ENCODE measurements at regions not wholly inside any gene's neighbourhood (a gene's known extent, or its start where the extent isn't known, plus 50 kb on each side); places are given as distances from the start of the nearest gene placed in this dataset.

- WGBS, 4 donors = 83 to 89% (median 87%) methylated on average over 5 to 12 of the region's 12 CpGs
- H3K4me3 ChIP-seq = no peak overlapping the region
- no peaks in the 10 kb centered on the region for H3K4me1 ChIP-seq (replicated peaks in 1 of 2)
- H3K36me3 ChIP-seq (replicated peaks in 1 of 2) = no peaks in the 10 kb centered on the region
- no peaks in the 10 kb centered on the region for H3K9me3 ChIP-seq (replicated peaks in 1 of 3)
- no peak for TF ChIP-seq POLR2A (IDR thresholded peaks at IDR 0.05)
- no peak for TF ChIP-seq CTCF (IDR thresholded peaks at IDR 0.05)
- no peaks in the 10 kb centered on the region for H3K27me3 ChIP-seq
- intact Hi-C loops (cut with DNase I) = no loop called here
- DNase-seq = peak in 1 of 7 donors; percentile 28
- H3K27ac ChIP-seq = no peak overlapping the region
Observed at GRCh38 chr22:49494555-49494954, 333.1 kb downstream of the BRD1 start.

GRCh38 chr22:49492741-49493251, 334.9 kb downstream of the BRD1 start:
- Histone ChIP-seq H3K36me3 (replicated peaks in 1 of 2) (no peaks in the 10 kb centered on the region), H3K27me3 (no peaks in the 10 kb centered on the region), H3K9me3 (replicated peaks in 1 of 3) (no peaks in the 10 kb centered on the region), H3K4me1 (replicated peaks in 1 of 2) (no peaks in the 10 kb centered on the region), H3K27ac (no peak overlapping the region), H3K4me3 (no peak overlapping the region)
- no peak for DNase-seq
- TF ChIP-seq CTCF (IDR thresholded peaks at IDR 0.05) (no peak), POLR2A (IDR thresholded peaks at IDR 0.05) (no peak)
- intact Hi-C loops (cut with DNase I) = no loop called here
- 66 to 79% (median 77%) methylated on average over 8 to 12 of the region's 12 CpGs for WGBS, 4 donors

GRCh38 chr22:49492308-49492707, 335.4 kb downstream of the BRD1 start:
- H3K4me3 ChIP-seq = no peak overlapping the region
- WGBS, 4 donors = 80 to 88% (median 84%) methylated on average over 17 of the region's 17 CpGs

GRCh38 chr22:49491726-49492125, 335.9 kb downstream of the BRD1 start:
- 67 to 84% (median 81%) methylated on average over 15 of the region's 15 CpGs for WGBS, 4 donors
- no peak for TF ChIP-seq CTCF (IDR thresholded peaks at IDR 0.05)
- TF ChIP-seq POLR2A (IDR thresholded peaks at IDR 0.05) = no peak

More at GRCh38 chr22:49492308-49492707, 335.4 kb downstream of the BRD1 start:
- DNase-seq = peak in 1 of 7 donors; percentile 45
- H3K9me3 ChIP-seq (replicated peaks in 1 of 3) = no peaks in the 10 kb centered on the region
- no peak overlapping the region for H3K27ac ChIP-seq
- H3K4me1 ChIP-seq (replicated peaks in 1 of 2) = no peaks in the 10 kb centered on the region
- H3K36me3 ChIP-seq (replicated peaks in 1 of 2) = no peaks in the 10 kb centered on the region
- H3K27me3 ChIP-seq = no peaks in the 10 kb centered on the region
- TF ChIP-seq POLR2A (IDR thresholded peaks at IDR 0.05) (no peak), CTCF (IDR thresholded peaks at IDR 0.05) (no peak)
- intact Hi-C loops (cut with DNase I) = no loop called here

More at GRCh38 chr22:49491726-49492125, 335.9 kb downstream of the BRD1 start:
- intact Hi-C loops (cut with DNase I) = no loop called here
- no peaks in the 10 kb centered on the region for H3K4me1 ChIP-seq (replicated peaks in 1 of 2)
- H3K4me3 ChIP-seq = no peak overlapping the region
- no peak overlapping the region for H3K27ac ChIP-seq
- DNase-seq = peak in 1 of 7 donors; percentile 31
- H3K36me3 ChIP-seq (replicated peaks in 1 of 2) = no peaks in the 10 kb centered on the region
- no peaks in the 10 kb centered on the region for H3K27me3 ChIP-seq
- no peaks in the 10 kb centered on the region for H3K9me3 ChIP-seq (replicated peaks in 1 of 3)

Data from adrenal gland (tissue), 9 donors.